GM13976 (cell line): ENCODE measurements at regions not wholly inside any gene's neighbourhood (a gene's known extent, or its start where the extent isn't known, plus 50 kb on each side); places are given as distances from the start of the nearest gene placed in this dataset.
"Not testable (repeated sequence)": the region's sequence is repeated elsewhere in the genome, so short reads cannot be mapped to it uniquely, and the experiment has no call there.

Experiments
- DNase-seq: peaks from one replicate; pipeline ENCODE4 v3.0.0; 2012; ENCODE audit warnings: low spot score
- CTCF ChIP-seq: IDR thresholded peaks from 2 replicates; pipeline ENCODE4 v1.5.1; 2012; ENCODE audit warnings: borderline replicate concordance, mild to moderate bottlenecking; ENCODE audit not compliant: insufficient read depth; ENCODE audit errors: extremely low read depth, missing control alignments, control extremely low read depth
- in situ Hi-C: fragments of 300-500 bp; cut with MboI; formaldehyde crosslinking; loops from one replicate; pipeline ENCODE4 v1.12.0; 2022; ENCODE audit warnings: low sequenced_read_pairs, mixed read lengths, inconsistent platforms; ENCODE audit not compliant: unreplicated experiment

GRCh38 chr6:21752054-21752811 lies 158.7 kb downstream of the SOX4 start:
- DNase-seq, result no peak
- in situ Hi-C loops, result no loop called here
- no peak for TF ChIP-seq CTCF

GRCh38 chr6:21753241-21754108 lies 159.9 kb downstream of the SOX4 start:
- TF ChIP-seq CTCF, result no peak
- in situ Hi-C loops, result no loop called here
- no peak for DNase-seq

- no peak for DNase-seq
- in situ Hi-C loops, result no loop called here
- TF ChIP-seq CTCF, result no peak
These were observed 161.3 kb downstream of the SOX4 start for GRCh38 chr6:21754891-21755290.

GRCh38 chr6:21756487-21756886 lies 162.9 kb downstream of the SOX4 start:
- in situ Hi-C loops, result no loop called here
- no peak for TF ChIP-seq CTCF
- DNase-seq, result no peak

- in situ Hi-C loops, DNase-seq: not testable (repeated sequence)
These were observed 163.8 kb downstream of the SOX4 start for GRCh38 chr6:21757392-21757791.

- in situ Hi-C loops, result no loop called here
- no peak for TF ChIP-seq CTCF
- DNase-seq, result no peak
These were observed 166.2 kb downstream of the SOX4 start for GRCh38 chr6:21759721-21760120.

- in situ Hi-C loops, DNase-seq: not testable (repeated sequence)
These were observed 167.6 kb downstream of the SOX4 start for GRCh38 chr6:21761053-21761730.
